IMR-90 (cell line): ENCODE measurements at regions not wholly inside any gene's neighbourhood (a gene's known extent, or its start where the extent isn't known, plus 50 kb on each side); places are given as distances from the start of the nearest gene placed in this dataset.
"Not testable (repeated sequence)": the region's sequence is repeated elsewhere in the genome, so short reads cannot be mapped to it uniquely, and the experiment has no call there.

ENCODE experiments used
- ATAC-seq: fragments of 200-7000 bp; cut with Tn5 transposase; 2 replicates; pipeline ENCODE4 v1.9.1; 2020; ENCODE audit warnings: low read depth, mild to moderate bottlenecking, moderate library complexity
- BruUV-seq: library from RNA; stranded (reverse); fragments of 400-500 nt; replicated peaks from 2 replicates; lab custom pipeline; 2021; lab: Mats Ljungman, UMichigan
- CTCF ChIA-PET: fragments of 300-600 bp; formaldehyde crosslinking; extraction: SDS; loops from one replicate; lab custom pipeline; 2021; ENCODE audit warnings: antibody characterized with exemption; lab: Yijun Ruan, JAX
- POLR2A ChIA-PET: fragments of 300-600 bp; sonication (Branson Sonifier 250); formaldehyde crosslinking; loops from one replicate; lab custom pipeline; 2022; ENCODE audit warnings: antibody characterized with exemption; ENCODE audit not compliant: unreplicated experiment; lab: Charles Lee
- DNase-seq: peaks from one replicate; pipeline ENCODE4 v3.0.0; 2013
- H2AFZ ChIP-seq: replicated peaks from 2 replicates; pipeline ENCODE3; 2013; ENCODE audit warnings: low read length, mild to moderate bottlenecking; ENCODE audit not compliant: poor library complexity
- H2AK5ac ChIP-seq: 2 replicates; pipeline ENCODE4 v1.6.1; 2013; ENCODE audit warnings: low read depth, low read length, inconsistent platforms
- H2AK9ac ChIP-seq: replicated peaks from 2 replicates; pipeline ENCODE3; 2013; ENCODE audit warnings: mild to moderate bottlenecking, low read depth, low read length, moderate library complexity; ENCODE audit not compliant: poor library complexity
- H2BK120ac ChIP-seq: 2 replicates; pipeline ENCODE4 v1.6.1; 2013; ENCODE audit warnings: low read depth, low read length, inconsistent platforms
- H2BK15ac ChIP-seq: 3 replicates; pipeline ENCODE4 v1.6.1; 2013; ENCODE audit warnings: low read depth, low read length, inconsistent platforms
- H2BK20ac ChIP-seq: 2 replicates; pipeline ENCODE4 v1.6.1; 2013; ENCODE audit warnings: low read depth, mild to moderate bottlenecking, inconsistent platforms, low read length, moderate library complexity
- H2BK5ac ChIP-seq: 2 replicates; pipeline ENCODE4 v1.6.1; 2013; ENCODE audit warnings: mild to moderate bottlenecking, low read depth, low read length, inconsistent platforms; ENCODE audit not compliant: poor library complexity, severe bottlenecking
- H3K14ac ChIP-seq: replicated peaks from 2 replicates; pipeline ENCODE4 v1.6.1; 2013; ENCODE audit warnings: low read depth, low read length, inconsistent platforms
- H3K18ac ChIP-seq: 2 replicates; pipeline ENCODE4 v1.6.1; 2013; ENCODE audit warnings: low read depth, low read length, control low read depth
- H3K23ac ChIP-seq: 2 replicates; pipeline ENCODE4 v1.6.1; 2013; ENCODE audit warnings: low read depth, low read length, inconsistent platforms
- H3K27ac ChIP-seq: 2 replicates; pipeline ENCODE4 v1.5.1; 2013; ENCODE audit warnings: mild to moderate bottlenecking, control low read depth, low read length; ENCODE audit not compliant: insufficient read depth
- H3K27me3 ChIP-seq: 2 replicates; pipeline ENCODE4 v1.6.1; 2013; ENCODE audit warnings: low read length; ENCODE audit not compliant: control insufficient read depth, insufficient read depth
- H3K36me3 ChIP-seq: 2 replicates; pipeline ENCODE4 v1.6.1; 2013; ENCODE audit warnings: low read length, mixed read lengths; ENCODE audit not compliant: control insufficient read depth, insufficient read depth
- H3K4ac ChIP-seq: 2 replicates; pipeline ENCODE4 v1.6.1; 2013; ENCODE audit warnings: low read depth, low read length, inconsistent platforms
- H3K4me1 ChIP-seq: 2 replicates; pipeline ENCODE4 v1.6.1; 2013; ENCODE audit warnings: low read length, mixed read lengths; ENCODE audit not compliant: control insufficient read depth, insufficient read depth
- H3K4me2 ChIP-seq: 2 replicates; pipeline ENCODE4 v1.6.1; 2013; ENCODE audit warnings: low read depth, mild to moderate bottlenecking, control low read depth, low read length, moderate library complexity
- H3K4me3 ChIP-seq: 2 replicates; pipeline ENCODE4 v1.5.1; 2013; ENCODE audit warnings: low read depth, mild to moderate bottlenecking, control low read depth, low read length, moderate library complexity; ENCODE audit not compliant: insufficient read depth
- H3K56ac ChIP-seq: 2 replicates; pipeline ENCODE4 v1.6.1; 2013; ENCODE audit warnings: low read length, inconsistent platforms; ENCODE audit not compliant: insufficient read depth; ENCODE audit errors: extremely low read depth
- H3K79me1 ChIP-seq, 2 experiments: 2 replicates each; pipeline ENCODE4 v1.6.1; 2013; ENCODE audit warnings: low read length in 2 of 2, inconsistent platforms in 1 of 2, low read depth in 1 of 2
- H3K9ac ChIP-seq: 2 replicates; pipeline ENCODE4 v1.6.1; 2013; ENCODE audit warnings: low read depth, low read length, control low read depth
- H3K9me1 ChIP-seq: 2 replicates; pipeline ENCODE4 v1.6.1; 2013; ENCODE audit warnings: low read length, inconsistent platforms; ENCODE audit not compliant: insufficient read depth
- H3K9me3 ChIP-seq: 2 replicates; pipeline ENCODE4 v1.6.1; 2013; ENCODE audit warnings: low read length; ENCODE audit not compliant: control insufficient read depth, insufficient read depth
- H4K20me1 ChIP-seq: 2 replicates; pipeline ENCODE4 v1.6.1; 2013; ENCODE audit warnings: low read length, inconsistent platforms; ENCODE audit not compliant: insufficient read depth
- H4K5ac ChIP-seq: 2 replicates; pipeline ENCODE4 v1.6.1; 2013; ENCODE audit warnings: mild to moderate bottlenecking, low read depth, low read length, control low read depth
- H4K8ac ChIP-seq, 2 experiments: 2 replicates each; pipeline ENCODE4 v1.6.1; 2013; ENCODE audit warnings: low read depth in 2 of 2, low read length in 2 of 2, control low read depth in 1 of 2, inconsistent platforms in 1 of 2
- H4K91ac ChIP-seq: 2 replicates; pipeline ENCODE4 v1.6.1; 2013; ENCODE audit warnings: low read depth, low read length, inconsistent platforms; ENCODE audit not compliant: insufficient read depth
- BHLHE40 ChIP-seq: fragments of 150-350 bp; IDR thresholded peaks from 2 replicates; pipeline ENCODE4 v1.6.1; 2016; ENCODE audit warnings: mild to moderate bottlenecking, low read depth, low read length
- CEBPB ChIP-seq: IDR thresholded peaks from 2 replicates; pipeline ENCODE4 v1.6.1; 2012; ENCODE audit warnings: low read depth, low read length, improper control_type of control experiment
- CHD1 ChIP-seq: IDR thresholded peaks from 2 replicates; pipeline ENCODE4 v1.6.1; 2012; ENCODE audit warnings: low read depth, low read length, improper control_type of control experiment
- MAFK ChIP-seq: IDR thresholded peaks from 2 replicates; pipeline ENCODE4 v1.6.1; 2012; ENCODE audit warnings: low read depth, low read length, improper control_type of control experiment
- MAZ ChIP-seq: IDR thresholded peaks from 2 replicates; pipeline ENCODE4 v1.6.1; 2012; ENCODE audit warnings: low read depth, mild to moderate bottlenecking, low read length, improper control_type of control experiment, moderate library complexity, borderline replicate concordance
- NFE2L2 ChIP-seq: fragments of 150-350 bp; IDR thresholded peaks from 2 replicates; pipeline ENCODE4 v1.6.1; 2016; ENCODE audit warnings: low read depth, mild to moderate bottlenecking, low read length
- POLR2A ChIP-seq: IDR thresholded peaks from 2 replicates; pipeline ENCODE4 v1.6.1; 2012; ENCODE audit warnings: mild to moderate bottlenecking, low read depth, low read length
- RCOR1 ChIP-seq: IDR thresholded peaks from 2 replicates; pipeline ENCODE4 v1.6.1; 2012; ENCODE audit warnings: mild to moderate bottlenecking, low read length, improper control_type of control experiment; ENCODE audit not compliant: insufficient replicate concordance
- SMC3 ChIP-seq: fragments of 150-350 bp; IDR thresholded peaks from 2 replicates; pipeline ENCODE4 v1.6.1; 2016; ENCODE audit warnings: low read depth, mild to moderate bottlenecking, antibody characterized with exemption, low read length, moderate library complexity
- WGBS, 2 experiments: methylation state at CpG; one replicate each; pipeline versions ENCODE4 v1.1.5 to v1.1.7; 2013; ENCODE audit warnings: missing lambda C conversion rate in 2 of 2; ENCODE audit not compliant: insufficient read length in 1 of 2; ENCODE audit errors: extremely low coverage in 2 of 2; 5-methylcytosine and 5-hydroxymethylcytosine counted together
- dilution Hi-C: fragments of 300-500 bp; cut with HindIII; formaldehyde crosslinking; loops from one replicate; pipeline ENCODE4 v1.14.3; 2018; ENCODE audit warnings: low sequenced_read_pairs; ENCODE audit not compliant: unreplicated experiment
- in situ Hi-C: fragments of 300-500 bp; cut with MboI; formaldehyde crosslinking; loops from 3 replicates; pipeline ENCODE4 v1.14.3; 2019; ENCODE audit warnings: low sequenced_read_pairs, inconsistent platforms, mixed read lengths
- intact Hi-C: fragments of 100-400 bp; cut with micrococcal nuclease; formaldehyde crosslinking; loops from 2 replicates; pipeline ENCODE4 v1.10.0; 2022
- TF ChIP-seq, protein P1 (sequence below): conservative IDR thresholded peaks from 2 replicates; pipeline ENCODE4 v1.5.1; 2012; ENCODE audit warnings: mild to moderate bottlenecking, low read depth, low read length, improper control_type of control experiment

DNA sequence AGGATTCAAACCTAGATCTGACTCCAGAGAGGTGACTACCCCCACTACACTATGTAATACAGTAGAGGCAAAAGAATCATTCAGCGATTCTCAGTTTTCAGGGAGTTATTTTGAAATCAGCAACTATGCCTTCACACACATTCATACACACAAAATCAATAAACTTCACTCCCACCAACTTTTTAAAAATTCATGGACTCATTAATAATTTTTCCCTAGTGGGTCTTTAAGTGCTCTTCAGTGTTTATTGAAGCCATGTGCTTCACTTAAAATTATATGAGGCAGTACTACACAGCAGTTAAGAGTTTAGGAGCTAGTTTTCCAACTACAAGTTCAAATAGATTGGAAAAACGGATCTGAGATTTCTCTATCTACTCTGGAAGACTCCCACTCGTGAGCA lies 452.7 kb upstream of the ADGRB3 start:
- no peak for ATAC-seq
- Histone ChIP-seq H3K4me2 (no peak overlapping the region), H2BK120ac (no peak overlapping the region), H2AK9ac (no peak overlapping the region), H4K20me1 (no peaks in the 10 kb centered on the region), H3K79me1 (no peaks in the 10 kb centered on the region), H3K9me1 (no peaks in the 10 kb centered on the region), H3K4me3 (no peak overlapping the region), H2BK20ac (no peak overlapping the region), H3K56ac (no peak overlapping the region), H3K14ac (no peak overlapping the region), H4K91ac (no peak overlapping the region), H3K36me3 (no peaks in the 10 kb centered on the region), H4K8ac (no peak overlapping the region), H2AK5ac (no peak overlapping the region), H3K27ac (no peak overlapping the region), H2AFZ (no peak overlapping the region), H3K4ac (no peak overlapping the region), H3K18ac (no peak overlapping the region), H3K9me3 (no peaks in the 10 kb centered on the region; the same call in 1 of the 2 replicates), H4K5ac (no peak overlapping the region), H2BK5ac (no peak overlapping the region), H3K4me1 (no peaks in the 10 kb centered on the region), H3K9ac (no peak overlapping the region), H3K27me3 (no peaks in the 10 kb centered on the region), H3K23ac (no peak overlapping the region), H2BK15ac (no peak overlapping the region)
- no peak for TF ChIP-seq SMC3
- no peak for TF ChIP-seq BHLHE40
- TF ChIP-seq, protein P1, sequence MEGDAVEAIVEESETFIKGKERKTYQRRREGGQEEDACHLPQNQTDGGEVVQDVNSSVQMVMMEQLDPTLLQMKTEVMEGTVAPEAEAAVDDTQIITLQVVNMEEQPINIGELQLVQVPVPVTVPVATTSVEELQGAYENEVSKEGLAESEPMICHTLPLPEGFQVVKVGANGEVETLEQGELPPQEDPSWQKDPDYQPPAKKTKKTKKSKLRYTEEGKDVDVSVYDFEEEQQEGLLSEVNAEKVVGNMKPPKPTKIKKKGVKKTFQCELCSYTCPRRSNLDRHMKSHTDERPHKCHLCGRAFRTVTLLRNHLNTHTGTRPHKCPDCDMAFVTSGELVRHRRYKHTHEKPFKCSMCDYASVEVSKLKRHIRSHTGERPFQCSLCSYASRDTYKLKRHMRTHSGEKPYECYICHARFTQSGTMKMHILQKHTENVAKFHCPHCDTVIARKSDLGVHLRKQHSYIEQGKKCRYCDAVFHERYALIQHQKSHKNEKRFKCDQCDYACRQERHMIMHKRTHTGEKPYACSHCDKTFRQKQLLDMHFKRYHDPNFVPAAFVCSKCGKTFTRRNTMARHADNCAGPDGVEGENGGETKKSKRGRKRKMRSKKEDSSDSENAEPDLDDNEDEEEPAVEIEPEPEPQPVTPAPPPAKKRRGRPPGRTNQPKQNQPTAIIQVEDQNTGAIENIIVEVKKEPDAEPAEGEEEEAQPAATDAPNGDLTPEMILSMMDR: no peak
- TF ChIP-seq CHD1: no peak
- TF ChIP-seq NFE2L2: no peak
- TF ChIP-seq MAFK: no peak
- TF ChIP-seq RCOR1: no peak
- TF ChIP-seq CEBPB: no peak
- no peak for TF ChIP-seq POLR2A
- no peak for TF ChIP-seq MAZ
- BruUV-seq: no TSS peak
- ChIA-PET POLR2A (no interaction called here), CTCF (no interaction called here)
- no peak for DNase-seq
- intact Hi-C loops (no loop called here), in situ Hi-C loops (loop anchor here (25.0 kb wide), 1 partner anchor 105 kb away; no protein-coding TSS in a partner anchor), dilution Hi-C loops (no loop called here)
- no CpG with 5 or more reads among the region's 3 CpGs for WGBS, 2 experiments

DNA sequence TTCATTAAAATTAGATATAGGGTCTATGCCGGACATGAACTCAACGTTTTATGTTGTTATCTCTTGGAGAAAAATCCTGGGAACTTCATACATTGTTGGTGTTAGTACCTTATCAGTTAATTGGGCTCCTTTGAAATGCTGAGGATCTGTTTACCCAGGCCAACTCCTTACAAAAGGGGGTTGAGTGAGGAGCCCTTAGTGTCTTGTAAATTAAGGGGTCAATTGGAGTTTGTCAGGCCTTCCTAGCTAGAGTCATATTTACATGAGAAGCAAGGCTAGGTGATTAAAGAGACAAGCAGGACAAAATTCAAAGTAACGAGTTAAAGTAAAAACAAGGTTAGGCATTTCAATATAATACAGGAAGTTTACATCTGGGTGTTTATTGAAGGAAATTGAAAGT lies 454.1 kb upstream of the ADGRB3 start:
- WGBS, 2 experiments: no CpG with 5 or more reads among the region's 3 CpGs

More for the DNA sequence above, 454.1 kb upstream of the ADGRB3 start:
- H3K79me1 ChIP-seq, H3K27ac ChIP-seq, BruUV-seq, H3K14ac ChIP-seq, H3K4me1 ChIP-seq, H3K4me2 ChIP-seq, H3K56ac ChIP-seq, H2AK5ac ChIP-seq, H4K5ac ChIP-seq, H2AK9ac ChIP-seq, H4K20me1 ChIP-seq, H4K8ac ChIP-seq, H3K4me3 ChIP-seq, H3K9me3 ChIP-seq, ATAC-seq, H3K4ac ChIP-seq, intact Hi-C loops, H3K27me3 ChIP-seq, H3K23ac ChIP-seq, H3K9me1 ChIP-seq, CTCF ChIA-PET, POLR2A ChIA-PET, H3K36me3 ChIP-seq, H4K91ac ChIP-seq, dilution Hi-C loops, H3K9ac ChIP-seq, DNase-seq, H2BK20ac ChIP-seq, H2BK15ac ChIP-seq, H2BK120ac ChIP-seq, H2BK5ac ChIP-seq, H2AFZ ChIP-seq, H3K18ac ChIP-seq: not testable (repeated sequence)
- in situ Hi-C loops: loop anchor here (25.0 kb wide), 1 partner anchor 106 kb away; no protein-coding TSS in a partner anchor
